Progenitor cell of endocrine pancreas (in vitro differentiated cells): ENCODE measurements at regions not wholly inside any gene's neighbourhood (a gene's known extent, or its start where the extent isn't known, plus 50 kb on each side); places are given as distances from the start of the nearest gene placed in this dataset.
"Not testable (repeated sequence)": the region's sequence is repeated elsewhere in the genome, so short reads cannot be mapped to it uniquely, and the experiment has no call there.

Experiments
- DNase-seq: peaks from one replicate; pipeline ENCODE4 v3.0.0; 2021; ENCODE audit warnings: low spot score; ENCODE audit not compliant: unreplicated experiment
- H3K27ac Mint-ChIP-seq: 2 replicates; pipeline ENCODE4 v1.8.0; 2021; ENCODE audit warnings: mild to moderate bottlenecking, moderate library complexity, mixed read lengths
- H3K27me3 Mint-ChIP-seq: 2 replicates; pipeline ENCODE4 v1.8.0; 2021; ENCODE audit warnings: mixed read lengths
- H3K36me3 Mint-ChIP-seq: 2 replicates; pipeline ENCODE4 v1.8.0; 2022; ENCODE audit warnings: mixed read lengths; ENCODE audit not compliant: insufficient read depth
- H3K4me1 Mint-ChIP-seq: 2 replicates; pipeline ENCODE4 v1.8.0; 2021; ENCODE audit warnings: low read depth, mixed read lengths
- H3K4me3 Mint-ChIP-seq: 2 replicates; pipeline ENCODE4 v1.8.0; 2021; ENCODE audit warnings: low read depth, mild to moderate bottlenecking, moderate library complexity, mixed read lengths
- H3K9me3 Mint-ChIP-seq: 2 replicates; pipeline ENCODE4 v1.8.0; 2021; ENCODE audit warnings: low read depth, mixed read lengths
- TF ChIP-seq, protein P1 (sequence below): fragments of 200-600 bp; sonication (generic); IDR thresholded peaks from one replicate; pipeline ENCODE4 v1.5.0; 2021; ENCODE audit warnings: antibody characterized with exemption, mild to moderate bottlenecking; ENCODE audit not compliant: unreplicated experiment

DNA sequence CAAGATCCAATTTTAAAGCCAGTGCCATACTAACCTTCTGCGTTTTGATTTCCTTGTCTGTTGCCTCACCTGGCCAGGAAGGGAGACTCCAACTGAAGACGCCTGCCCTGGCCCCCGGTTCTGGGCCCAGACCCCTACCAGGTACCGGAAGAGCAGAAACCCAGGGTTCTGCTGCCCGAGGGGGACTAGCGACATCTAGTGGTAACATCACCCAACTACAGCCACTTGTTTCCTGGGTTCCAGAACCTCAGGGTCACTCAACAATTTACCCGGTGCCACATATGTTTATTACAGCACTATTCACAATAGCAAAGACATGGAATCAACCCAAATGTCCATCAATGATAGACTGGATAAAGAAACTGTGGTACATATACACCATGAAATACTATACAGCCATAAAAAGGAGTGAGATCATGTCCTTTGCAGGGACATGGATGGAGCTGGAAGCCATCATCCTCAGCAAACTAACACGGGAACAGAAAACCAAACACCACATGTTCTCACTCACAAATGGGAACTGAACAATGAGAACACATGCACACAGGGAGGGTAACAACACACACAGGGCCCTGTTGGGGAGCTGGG lies 268.7 kb upstream of the IRX4 start:
- H3K9me3 Mint-ChIP-seq, DNase-seq, H3K4me3 Mint-ChIP-seq, H3K36me3 Mint-ChIP-seq, H3K27ac Mint-ChIP-seq: not testable (repeated sequence)
- peaks cover 47% of the 10 kb centered on the region for H3K27me3 Mint-ChIP-seq
- TF ChIP-seq, protein P1, sequence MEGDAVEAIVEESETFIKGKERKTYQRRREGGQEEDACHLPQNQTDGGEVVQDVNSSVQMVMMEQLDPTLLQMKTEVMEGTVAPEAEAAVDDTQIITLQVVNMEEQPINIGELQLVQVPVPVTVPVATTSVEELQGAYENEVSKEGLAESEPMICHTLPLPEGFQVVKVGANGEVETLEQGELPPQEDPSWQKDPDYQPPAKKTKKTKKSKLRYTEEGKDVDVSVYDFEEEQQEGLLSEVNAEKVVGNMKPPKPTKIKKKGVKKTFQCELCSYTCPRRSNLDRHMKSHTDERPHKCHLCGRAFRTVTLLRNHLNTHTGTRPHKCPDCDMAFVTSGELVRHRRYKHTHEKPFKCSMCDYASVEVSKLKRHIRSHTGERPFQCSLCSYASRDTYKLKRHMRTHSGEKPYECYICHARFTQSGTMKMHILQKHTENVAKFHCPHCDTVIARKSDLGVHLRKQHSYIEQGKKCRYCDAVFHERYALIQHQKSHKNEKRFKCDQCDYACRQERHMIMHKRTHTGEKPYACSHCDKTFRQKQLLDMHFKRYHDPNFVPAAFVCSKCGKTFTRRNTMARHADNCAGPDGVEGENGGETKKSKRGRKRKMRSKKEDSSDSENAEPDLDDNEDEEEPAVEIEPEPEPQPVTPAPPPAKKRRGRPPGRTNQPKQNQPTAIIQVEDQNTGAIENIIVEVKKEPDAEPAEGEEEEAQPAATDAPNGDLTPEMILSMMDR = peak; percentile 79
- H3K4me1 Mint-ChIP-seq = peaks cover 17% of the 10 kb centered on the region

DNA sequence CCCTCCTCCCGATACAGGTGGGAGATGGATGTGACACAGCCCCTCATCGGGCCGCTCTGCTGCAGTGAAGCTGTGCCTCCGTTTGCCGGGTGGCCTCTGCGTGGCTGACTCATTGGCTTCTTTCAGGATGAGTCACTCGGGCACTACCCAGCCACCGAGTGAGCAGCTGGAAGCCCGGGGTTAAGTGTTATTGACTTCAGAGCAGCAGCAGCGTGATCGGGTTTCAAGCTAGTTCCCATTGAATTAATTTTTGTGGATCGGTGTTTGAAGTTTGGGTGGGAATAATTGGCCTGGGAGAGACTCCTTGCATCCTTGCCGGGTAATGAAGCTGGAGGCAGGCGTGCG lies 266.4 kb upstream of the IRX4 start:
- Mint-ChIP-seq H3K4me1 (peaks cover 11% of the 10 kb centered on the region), H3K27ac (peak overlapping the region; percentile 26), H3K9me3 (no peaks in the 10 kb centered on the region), H3K36me3 (no peaks in the 10 kb centered on the region), H3K27me3 (peaks cover 35% of the 10 kb centered on the region), H3K4me3 (no peak overlapping the region)
- TF ChIP-seq, protein P1 = no peak
- no peak for DNase-seq

DNA sequence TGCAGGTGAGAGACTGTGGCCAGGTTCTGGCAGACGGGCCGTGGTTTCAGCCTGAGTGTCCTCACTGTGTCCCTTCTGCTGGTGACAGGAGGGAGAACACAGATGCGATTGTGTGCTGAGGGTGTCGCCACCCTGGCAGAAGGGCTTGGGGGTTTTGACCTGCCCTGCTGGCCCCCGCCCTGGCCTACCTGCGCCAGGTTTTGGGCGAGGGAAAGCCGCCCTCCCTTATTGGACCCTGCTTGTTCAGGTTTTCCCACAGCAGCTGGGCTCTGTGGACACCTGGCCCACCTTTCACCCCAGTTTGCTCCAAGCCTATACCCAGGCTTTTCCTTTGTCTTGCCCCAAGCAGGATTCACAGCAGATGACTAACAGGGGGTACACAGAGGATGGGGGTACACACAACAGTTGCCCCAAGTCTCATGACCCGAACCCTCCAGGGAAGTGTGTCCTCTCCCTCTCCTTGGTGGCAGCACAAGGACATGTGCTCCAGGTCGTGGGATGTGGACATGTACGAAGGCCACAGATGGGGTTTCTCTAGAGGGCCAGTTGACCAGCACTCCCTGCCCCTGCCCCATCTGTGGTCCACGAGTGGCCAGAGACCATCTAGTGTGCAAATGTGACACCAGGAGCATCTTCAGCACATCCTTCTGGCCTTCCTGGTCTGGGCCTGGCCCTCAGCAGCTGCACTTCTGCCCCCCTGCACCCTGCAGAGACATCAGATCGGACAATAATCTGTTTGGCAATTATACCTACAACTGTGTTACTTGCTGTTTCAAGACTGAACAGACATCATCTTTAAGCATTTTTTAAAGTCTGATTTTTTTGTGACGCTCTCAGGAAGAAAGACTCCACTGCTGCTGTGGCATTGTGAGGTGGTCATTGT lies 265.8 kb upstream of the IRX4 start:
- Mint-ChIP-seq H3K9me3 (no peaks in the 10 kb centered on the region), H3K4me1 (peaks cover 11% of the 10 kb centered on the region), H3K36me3 (no peaks in the 10 kb centered on the region), H3K4me3 (no peak overlapping the region), H3K27me3 (peaks cover 28% of the 10 kb centered on the region), H3K27ac (peak overlapping the region; percentile 26)
- DNase-seq = no peak
- TF ChIP-seq, protein P1 = no peak

DNA sequence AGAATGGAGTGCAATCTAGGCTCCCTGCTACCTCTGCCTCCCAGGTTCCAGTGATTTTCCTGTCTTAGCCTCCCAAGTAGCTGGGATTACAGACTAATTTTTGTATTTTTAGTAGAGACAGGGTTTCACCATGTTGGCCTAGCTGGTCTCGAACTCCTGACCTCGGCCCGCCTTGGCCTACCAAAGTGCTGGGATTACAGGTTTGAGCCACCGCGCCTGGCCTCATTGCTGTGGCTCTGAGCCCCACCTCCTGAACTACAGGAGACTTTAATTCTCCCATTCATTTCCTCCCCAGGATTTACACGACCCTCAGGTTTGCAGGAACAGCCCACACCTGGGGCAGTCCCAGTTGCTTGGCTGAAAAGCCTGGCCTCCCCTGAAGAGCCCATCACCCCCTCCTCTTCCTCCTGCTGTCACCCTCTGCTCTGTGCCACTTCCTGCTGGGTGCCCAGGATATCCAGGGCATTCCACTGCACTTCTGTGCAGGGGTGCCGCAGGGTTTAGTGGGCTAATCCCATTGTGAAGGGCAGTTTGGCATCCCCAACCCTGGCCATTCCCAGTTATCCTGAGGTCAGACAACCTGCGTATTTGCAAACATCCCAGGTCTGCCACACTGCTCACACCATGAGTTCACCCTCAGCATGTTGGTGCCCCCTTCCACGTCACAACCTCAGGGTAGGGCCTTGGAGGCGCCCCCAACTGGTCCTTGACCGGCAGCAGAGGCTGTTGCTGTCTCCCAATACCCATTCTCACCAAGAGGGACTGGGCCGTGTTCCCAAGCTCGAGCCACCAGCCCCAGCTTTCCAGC lies 265.0 kb upstream of the IRX4 start:
- H3K27ac Mint-ChIP-seq = no peak overlapping the region

More for the DNA sequence above, 265.0 kb upstream of the IRX4 start:
- Mint-ChIP-seq H3K9me3 (no peaks in the 10 kb centered on the region), H3K4me1 (peaks cover 11% of the 10 kb centered on the region), H3K36me3 (no peaks in the 10 kb centered on the region), H3K27me3 (peaks cover 25% of the 10 kb centered on the region), H3K4me3 (no peak overlapping the region)
- DNase-seq = no peak
- TF ChIP-seq, protein P1 = no peak
